Tongue (tissue), 1 donor: ENCODE measurements at regions not wholly inside any gene's neighbourhood (a gene's known extent, or its start where the extent isn't known, plus 50 kb on each side); places are given as distances from the start of the nearest gene placed in this dataset.

Experiments
- DNase-seq: peaks from one replicate; pipeline ENCODE4 v3.0.0-alpha.2; 2015

DNA sequence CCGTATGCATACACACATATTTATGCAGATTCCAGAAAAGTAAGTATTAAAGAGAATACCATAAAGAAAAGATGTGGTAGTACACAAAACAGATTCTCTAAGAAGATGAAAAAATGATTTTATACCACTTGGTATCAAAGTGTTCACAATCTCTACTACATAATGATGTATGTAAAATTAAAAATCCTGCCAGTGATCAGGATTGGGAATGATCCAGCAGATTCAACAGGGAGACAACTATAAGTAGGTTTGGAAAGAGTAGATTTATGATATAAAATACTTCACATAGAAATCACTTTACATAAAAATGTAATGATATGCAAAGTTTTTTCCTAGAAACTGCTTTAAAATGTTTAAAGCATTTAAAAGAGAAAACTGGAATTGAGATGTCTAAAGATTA is 447.0 kb downstream of the CNTNAP4 start:
- DNase-seq = no peak

DNA sequence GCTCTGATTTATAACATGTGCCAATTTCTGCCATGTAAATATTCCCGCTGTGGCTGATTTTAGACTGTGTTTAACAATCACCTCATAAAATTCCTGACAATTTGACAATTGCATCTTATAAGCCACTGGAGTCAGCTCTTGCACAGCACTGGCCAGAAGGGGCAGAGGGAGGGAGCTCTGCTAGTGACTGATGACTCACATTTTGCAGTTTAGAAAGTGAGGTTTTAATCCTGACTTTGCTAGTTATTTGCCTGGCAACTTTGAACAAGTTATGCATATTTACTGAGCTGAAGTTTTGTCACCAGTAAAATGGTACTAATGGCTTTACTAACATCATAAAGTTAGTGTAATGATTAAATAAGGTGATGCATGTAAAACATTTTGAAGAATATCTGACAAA is 452.3 kb downstream of the CNTNAP4 start:
- DNase-seq = no peak

DNA sequence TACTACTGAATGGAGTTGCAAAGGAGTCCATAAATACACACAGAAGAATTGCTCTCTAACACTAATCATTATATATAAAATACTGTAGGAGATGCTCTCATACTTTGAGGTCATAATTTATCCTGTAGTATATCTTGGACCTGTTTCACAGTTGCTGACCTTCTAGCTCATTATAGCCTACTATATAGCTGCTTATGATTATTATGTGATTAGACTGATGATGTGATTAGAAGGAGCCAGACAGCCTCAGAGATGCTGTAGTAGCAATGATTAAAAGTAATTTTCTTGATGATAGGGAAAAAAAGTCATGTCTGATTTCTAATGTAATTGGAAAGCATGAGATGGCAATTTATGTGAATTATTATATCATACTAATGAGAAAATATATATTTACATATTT is 455.7 kb downstream of the CNTNAP4 start:
- no peak for DNase-seq

- no peak for DNase-seq
These were observed 449.4 kb upstream of the MON1B start for GRCh38 chr16:76741623-76742022.

DNA sequence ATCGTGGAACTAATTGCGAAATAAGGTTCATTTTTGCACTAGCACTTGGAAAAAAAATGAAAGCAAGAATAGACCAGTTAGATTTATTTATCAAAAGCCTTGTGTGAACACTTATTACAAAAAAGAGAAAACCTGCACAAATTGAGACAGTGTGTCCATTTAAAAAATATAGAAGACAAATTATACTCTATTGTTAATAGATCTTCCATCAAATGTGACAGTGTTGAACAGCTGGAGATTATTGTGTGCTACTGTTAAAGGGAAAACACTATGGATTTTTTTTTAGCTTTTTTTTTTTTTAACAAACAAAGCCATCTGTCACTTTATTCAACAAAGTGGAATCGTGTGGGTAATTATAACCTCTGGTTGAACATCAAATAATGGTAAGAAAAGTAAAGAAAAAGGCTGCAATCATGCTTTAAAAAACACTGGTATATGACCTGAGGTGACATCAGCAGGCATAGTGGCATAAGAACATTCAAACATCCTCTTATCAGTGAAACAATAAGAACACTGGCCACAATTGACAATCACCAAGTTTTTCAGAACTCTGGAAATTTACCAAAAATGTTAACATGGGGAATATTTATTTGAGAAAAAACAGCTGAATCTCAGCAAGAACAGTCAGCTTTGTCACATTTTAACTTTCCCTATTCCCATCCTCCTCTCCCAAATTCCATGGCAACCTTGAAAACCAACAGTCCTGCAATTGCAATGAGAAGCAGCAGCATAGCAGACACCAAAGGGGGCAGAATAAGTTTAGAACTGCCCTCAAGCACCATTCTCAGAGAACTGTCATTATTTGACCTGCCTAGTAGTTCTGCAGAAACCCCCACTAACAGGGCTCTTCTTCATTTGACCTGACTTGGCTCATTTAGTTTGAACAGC is 442.3 kb upstream of the MON1B start:
- peak; percentile 8 for DNase-seq

DNA sequence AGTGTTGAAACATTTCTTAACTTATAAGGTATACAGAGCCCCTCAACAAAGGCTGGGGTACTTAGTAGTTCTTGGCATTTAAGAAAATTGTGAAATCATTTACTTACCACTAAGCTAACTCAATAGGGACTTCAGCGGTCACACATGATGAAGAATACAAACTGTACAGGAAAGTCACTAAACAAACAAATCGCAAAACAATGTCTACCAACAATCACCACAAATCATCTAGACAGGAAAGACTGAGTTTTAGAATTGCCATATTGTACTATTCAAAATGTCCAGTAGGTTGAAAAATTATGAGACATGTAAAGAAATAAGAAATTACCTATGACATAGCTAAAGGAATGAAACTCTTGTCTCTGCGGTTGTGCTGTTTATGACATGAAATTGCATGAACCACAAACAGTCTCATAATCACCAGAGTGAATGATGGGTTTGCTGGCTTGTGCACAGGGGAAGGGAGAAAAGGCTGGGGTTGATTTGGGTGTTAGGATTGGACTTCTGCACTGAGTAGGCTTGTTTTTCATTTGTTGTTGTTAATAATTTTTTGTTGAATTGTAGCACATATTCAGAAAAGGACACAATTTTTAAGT is 441.1 kb upstream of the MON1B start:
- DNase-seq = no peak

GRCh38 chr16:76755496-76755895 is 435.5 kb upstream of the MON1B start:
- DNase-seq = no peak

DNA sequence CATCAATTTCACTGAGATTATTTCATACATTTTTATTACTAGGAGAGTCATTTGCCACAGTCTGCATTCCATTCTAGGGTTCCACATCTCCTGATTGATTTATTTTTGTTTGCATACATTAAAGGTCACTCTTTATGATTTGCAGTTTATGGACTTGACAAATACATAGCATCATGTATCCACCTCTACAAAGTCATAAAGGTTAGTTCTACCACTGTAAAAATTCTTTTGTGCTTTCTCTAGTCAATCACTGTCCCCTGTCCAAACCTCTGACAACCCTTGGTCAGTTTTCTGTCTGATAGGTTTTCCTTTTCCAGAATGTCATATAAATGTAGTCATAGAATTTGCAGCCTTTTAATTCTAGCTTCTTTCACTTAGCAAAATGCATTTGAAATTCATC is 434.6 kb upstream of the MON1B start:
- no peak for DNase-seq

DNA sequence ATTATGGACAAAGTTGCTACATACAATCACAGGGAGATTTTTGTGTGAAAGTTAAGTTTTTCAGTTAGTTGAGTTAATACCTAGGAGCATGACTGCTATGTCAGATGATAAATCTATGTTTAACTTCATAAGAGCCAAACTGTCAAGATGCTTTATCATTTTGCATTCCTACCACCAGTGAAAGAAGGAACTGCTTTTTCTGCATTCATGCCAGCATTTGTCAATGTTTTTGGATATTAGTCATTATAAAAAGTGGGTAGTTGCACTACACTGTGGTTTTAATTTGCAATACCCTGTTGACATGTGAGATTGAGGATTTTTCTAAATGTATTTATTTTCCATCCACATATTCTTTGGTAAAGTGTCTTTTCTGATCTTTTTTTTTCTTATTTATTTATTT is 434.0 kb upstream of the MON1B start:
- no peak for DNase-seq

GRCh38 chr16:76766538-76766937 is 424.5 kb upstream of the MON1B start:
- DNase-seq = no peak

DNA sequence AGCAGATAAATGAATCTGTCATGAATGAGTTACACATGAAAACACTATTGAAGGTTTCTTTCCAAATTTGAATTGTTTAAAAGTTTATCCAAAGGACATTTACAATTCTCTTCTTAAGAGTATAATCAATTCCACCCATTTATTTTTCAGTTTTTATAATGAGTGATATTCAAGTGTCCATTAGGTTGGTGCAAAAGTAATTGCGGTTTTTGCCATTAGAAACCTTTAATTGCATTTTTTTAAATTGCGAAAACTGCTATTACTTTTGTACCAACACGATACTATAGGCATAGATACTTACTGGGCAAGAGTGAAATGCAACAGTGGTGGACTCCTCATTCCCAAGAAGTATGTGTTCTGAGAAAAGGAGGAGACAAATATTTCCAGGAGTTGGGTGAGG is 422.7 kb upstream of the MON1B start:
- DNase-seq = no peak

- DNase-seq = no peak
These were observed 422.0 kb upstream of the MON1B start for GRCh38 chr16:76768948-76769347.

GRCh38 chr16:76771216-76771615 is 419.8 kb upstream of the MON1B start:
- DNase-seq = peak; percentile 2

DNA sequence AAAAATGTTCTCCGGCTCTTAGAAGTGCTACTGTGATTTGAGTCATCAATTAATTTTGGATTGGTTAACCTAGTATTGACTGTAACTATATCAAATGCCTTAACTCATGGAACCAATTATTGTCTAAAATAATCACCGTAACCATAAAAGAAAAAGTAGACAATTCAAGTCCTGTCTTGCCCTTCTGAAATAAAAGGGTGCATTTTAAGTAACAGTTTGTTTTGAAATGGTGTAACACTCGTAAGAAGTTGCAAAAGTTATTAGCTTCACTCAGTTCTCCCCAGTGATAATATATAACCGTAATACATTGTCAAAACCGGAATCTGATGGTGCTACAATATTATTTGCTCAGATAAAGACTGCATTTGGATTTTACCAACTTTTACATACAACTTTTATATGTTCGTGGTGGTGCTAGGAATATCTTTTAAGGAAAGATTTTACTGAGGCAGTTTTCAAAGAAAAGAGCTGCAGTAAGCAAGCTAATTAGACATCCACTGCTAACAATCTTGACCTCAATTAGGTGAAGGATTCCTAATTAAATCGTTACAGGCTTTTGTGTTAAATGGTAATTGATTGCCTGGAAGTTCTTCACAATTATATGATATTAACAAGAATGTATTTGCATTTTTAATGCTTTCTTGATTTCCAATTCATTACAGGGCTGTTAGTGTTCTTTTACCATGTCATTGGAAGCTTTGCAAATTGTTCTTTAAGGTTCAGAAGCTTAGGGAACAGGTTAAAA is 413.1 kb upstream of the MON1B start:
- no peak for DNase-seq

- no peak for DNase-seq
These were observed 410.4 kb upstream of the MON1B start for GRCh38 chr16:76780556-76780955.

DNA sequence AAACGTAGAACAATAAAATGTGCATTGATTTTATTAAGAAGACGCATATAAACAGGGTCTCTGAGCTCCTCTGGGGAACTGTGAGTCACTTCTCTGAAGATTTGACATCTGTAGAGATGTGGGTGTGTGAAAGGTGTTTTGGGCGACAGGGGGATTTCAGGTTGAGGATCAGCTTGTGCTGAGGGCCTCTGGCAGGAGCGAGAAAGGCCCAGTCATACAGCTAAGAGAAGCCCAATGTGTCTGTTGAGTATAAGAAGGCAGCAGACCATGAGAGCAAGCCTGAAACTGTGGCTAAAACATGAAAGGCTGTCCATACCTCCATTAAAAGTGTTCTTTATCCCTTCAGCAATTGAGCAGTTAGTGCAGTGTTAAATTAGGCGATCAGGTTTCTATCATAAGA is 406.5 kb upstream of the MON1B start:
- no peak for DNase-seq

- no peak for DNase-seq
These were observed 403.6 kb upstream of the MON1B start for GRCh38 chr16:76787394-76787793.

GRCh38 chr16:76791151-76791550 is 399.8 kb upstream of the MON1B start:
- no peak for DNase-seq

GRCh38 chr16:76796416-76796815 is 394.6 kb upstream of the MON1B start:
- no peak for DNase-seq

DNA sequence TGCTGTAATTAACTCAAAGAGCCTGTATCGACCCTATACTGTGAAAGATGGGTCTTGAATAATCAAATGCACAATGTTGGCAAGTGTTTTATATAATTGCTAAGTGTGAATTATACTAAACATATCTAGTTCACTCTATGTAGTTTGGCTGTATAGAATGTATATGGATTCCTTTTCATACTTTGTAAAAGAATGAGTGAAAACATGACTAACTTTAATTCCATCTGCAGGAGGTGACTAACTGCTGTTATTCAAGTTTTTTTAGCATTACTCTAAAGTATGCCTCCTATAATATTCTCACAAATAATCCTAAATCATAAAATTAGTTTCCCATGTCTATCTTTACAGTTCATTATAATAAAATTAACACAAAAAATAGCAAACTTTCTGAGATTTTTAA is 394.0 kb upstream of the MON1B start:
- DNase-seq = no peak

DNA sequence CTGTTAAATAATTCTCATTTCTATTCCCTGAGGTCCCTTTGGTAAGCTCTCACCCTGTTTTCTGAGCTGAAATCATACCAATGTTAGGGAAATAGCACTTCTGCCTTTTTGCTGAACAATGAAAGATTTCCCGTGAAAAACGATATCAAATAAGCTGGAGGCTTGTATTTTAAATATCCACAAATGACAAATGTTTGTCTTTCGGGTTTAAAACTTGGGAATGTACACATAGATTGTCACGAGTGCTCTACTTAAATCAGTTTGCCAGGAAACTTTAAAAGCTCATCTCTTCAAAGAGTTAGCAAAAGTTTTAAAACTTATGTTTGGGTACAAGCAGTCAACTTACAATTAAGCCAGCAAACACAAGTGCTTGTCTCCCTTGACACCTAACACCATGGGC is 393.5 kb upstream of the MON1B start:
- no peak for DNase-seq

DNA sequence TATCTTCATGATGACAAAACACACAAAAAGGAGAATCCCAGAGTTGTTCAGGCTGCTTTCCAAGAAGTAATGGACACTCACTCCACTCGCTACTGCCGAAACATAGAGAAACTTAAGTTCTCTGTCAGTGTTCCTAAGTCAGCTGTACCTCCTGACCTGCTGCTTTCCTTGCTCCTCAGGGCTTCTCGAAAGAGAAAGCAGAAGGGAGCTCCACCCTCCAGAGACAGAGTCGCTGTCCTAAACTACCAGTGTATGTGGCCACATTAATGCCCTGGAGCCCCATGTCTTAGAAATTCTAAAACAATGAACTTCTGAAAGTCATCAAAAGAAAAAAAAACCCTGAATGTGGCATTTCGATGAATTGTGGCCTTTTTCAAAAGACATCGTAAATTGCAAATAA is 390.8 kb upstream of the MON1B start:
- no peak for DNase-seq

DNA sequence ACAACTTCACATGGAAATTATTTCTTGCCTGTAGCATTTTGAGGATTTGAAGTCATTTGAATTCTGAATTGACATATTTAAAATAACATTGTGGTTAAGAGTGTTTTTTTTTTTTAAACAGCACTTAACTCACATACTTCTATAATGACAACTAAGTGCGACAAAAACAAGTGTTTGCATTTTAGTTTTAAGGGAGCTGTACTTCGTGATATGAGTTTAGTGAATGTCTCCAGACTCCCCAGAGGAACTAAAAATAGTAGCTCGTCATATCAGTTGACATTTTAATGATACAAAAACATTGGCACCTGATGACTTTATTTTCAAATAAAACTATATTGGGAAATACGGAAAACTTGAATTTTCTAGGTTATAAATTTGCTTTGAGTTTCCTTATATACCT is 389.6 kb upstream of the MON1B start:
- DNase-seq = no peak
